SU-DHL-6 (cell line): ENCODE measurements at regions not wholly inside any gene's neighbourhood (a gene's known extent, or its start where the extent isn't known, plus 50 kb on each side); places are given as distances from the start of the nearest gene placed in this dataset.

ENCODE experiments used
- EZH2phosphoT487 ChIP-seq: fragments of 200-600 bp; sonication (generic), shearing (Covaris generic); conservative IDR thresholded peaks from 2 replicates; pipeline ENCODE4 v1.6.1; 2018; ENCODE audit warnings: mild to moderate bottlenecking, antibody characterized with exemption, low read length, moderate library complexity, mixed read lengths
- TF ChIP-seq, protein P1 (sequence below): fragments of 200-600 bp; sonication (generic); IDR thresholded peaks from one replicate; pipeline ENCODE4 v1.5.1; 2017; ENCODE audit warnings: antibody characterized with exemption, mild to moderate bottlenecking, low read length, moderate library complexity; ENCODE audit not compliant: insufficient read depth, poor library complexity, severe bottlenecking

DNA sequence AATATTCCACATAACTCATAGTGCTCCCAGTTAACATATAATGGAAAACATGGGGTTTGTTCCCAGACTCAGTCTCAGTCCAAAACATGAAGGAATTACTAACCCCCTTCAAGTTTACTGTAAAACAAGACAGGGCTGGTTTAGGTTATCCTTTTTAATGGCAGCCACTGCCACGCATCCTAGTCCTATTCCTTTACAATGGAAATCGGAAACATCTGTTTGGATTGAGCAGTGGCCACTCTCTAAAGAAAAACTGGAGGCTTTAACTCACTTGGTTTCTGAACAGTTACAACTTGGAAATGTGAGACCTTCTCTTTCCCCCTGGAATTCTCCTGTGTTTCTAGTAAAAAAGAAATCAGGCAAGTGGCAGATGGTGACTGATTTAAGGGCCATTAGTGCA is 609.9 kb upstream of the ACO1 start:
- TF ChIP-seq, protein P1, sequence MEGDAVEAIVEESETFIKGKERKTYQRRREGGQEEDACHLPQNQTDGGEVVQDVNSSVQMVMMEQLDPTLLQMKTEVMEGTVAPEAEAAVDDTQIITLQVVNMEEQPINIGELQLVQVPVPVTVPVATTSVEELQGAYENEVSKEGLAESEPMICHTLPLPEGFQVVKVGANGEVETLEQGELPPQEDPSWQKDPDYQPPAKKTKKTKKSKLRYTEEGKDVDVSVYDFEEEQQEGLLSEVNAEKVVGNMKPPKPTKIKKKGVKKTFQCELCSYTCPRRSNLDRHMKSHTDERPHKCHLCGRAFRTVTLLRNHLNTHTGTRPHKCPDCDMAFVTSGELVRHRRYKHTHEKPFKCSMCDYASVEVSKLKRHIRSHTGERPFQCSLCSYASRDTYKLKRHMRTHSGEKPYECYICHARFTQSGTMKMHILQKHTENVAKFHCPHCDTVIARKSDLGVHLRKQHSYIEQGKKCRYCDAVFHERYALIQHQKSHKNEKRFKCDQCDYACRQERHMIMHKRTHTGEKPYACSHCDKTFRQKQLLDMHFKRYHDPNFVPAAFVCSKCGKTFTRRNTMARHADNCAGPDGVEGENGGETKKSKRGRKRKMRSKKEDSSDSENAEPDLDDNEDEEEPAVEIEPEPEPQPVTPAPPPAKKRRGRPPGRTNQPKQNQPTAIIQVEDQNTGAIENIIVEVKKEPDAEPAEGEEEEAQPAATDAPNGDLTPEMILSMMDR: no peak
- no peak for TF ChIP-seq EZH2phosphoT487
